ENCODE measurements at regions not wholly inside any gene's neighbourhood (a gene's known extent, or its start where the extent isn't known, plus 50 kb on each side); places are given as distances from the start of the nearest gene placed in this dataset.

DNA sequence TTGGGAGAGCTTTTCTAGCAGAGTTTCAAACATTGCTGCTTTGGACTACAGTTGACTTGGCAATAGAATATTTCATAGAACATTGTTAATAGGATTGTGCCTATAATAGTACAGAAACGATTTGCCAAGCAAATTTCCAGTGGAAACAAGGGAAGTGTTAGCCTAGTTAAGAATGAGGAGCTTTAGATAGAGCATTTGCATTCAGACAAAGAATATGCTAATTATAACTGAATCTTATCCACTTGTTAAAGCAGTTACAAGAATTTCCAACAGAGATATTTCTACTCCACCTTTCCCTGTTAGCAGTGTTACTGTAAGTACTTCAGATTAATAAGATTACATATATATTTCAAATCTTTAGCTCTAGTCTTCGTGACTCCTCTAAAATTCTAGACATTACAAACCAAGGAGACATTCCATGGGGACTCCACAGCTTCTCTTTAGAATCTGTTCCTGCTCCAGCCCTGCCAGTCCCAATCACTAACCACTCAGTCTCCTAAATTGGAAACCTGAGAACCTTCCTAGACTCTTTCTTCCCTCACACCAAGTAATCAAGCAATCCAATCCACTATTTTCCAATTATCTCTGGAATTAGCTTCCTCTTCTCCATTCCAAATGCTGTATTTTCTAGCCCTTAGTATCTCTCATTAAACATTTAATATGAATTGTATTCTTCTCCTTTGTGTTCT is 141.8 kb upstream of the PBX1 start:
- no peaks in the 10 kb centered on the region for H3K36me3 ChIP-seq (ENCODE audit: control insufficient read depth in 3 of 3, insufficient read depth in 3 of 3, low read length in 3 of 3)
- no peak overlapping the region for H3K9ac ChIP-seq (ENCODE audit: low read depth in 1 of 3, low read length in 3 of 3)
- H3K4me1 ChIP-seq (ENCODE audit: control insufficient read depth in 3 of 3, insufficient read depth in 3 of 3, low read length in 3 of 3): no peaks in the 10 kb centered on the region
- H3K4me3 ChIP-seq (ENCODE audit: low read length in 3 of 3): no peak overlapping the region
- no peak overlapping the region for H3K27ac ChIP-seq (ENCODE audit: low read depth, low read length)
- no peaks in the 10 kb centered on the region for H3K27me3 ChIP-seq (ENCODE audit: control insufficient read depth in 3 of 3, insufficient read depth in 3 of 3, low read length in 3 of 3)
- no peaks in the 10 kb centered on the region for H3K9me3 ChIP-seq (ENCODE audit: control insufficient read depth in 3 of 3, low read length in 3 of 3)

DNA sequence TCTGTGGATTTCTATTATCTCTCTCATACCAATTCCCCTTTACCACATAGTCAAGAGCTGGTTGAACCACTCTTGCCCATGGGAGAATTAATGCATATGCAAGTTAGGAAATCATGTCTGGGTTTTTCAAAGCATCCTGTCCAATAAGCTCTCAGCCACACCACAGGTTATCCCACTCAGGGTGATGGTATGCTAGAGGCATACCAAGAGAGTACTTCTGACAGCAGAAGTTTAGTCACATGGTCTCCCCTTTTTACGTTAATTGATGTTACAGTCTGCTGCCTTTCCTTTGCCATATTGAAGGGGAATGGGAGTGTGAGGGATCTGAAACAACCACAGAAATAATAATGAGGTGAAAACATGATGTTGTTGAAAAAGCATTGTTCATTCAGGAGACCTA is 135.8 kb upstream of the PBX1 start:
- Histone ChIP-seq H3K4me3 (ENCODE audit: low read length in 3 of 3) (no peak overlapping the region), H3K36me3 (ENCODE audit: control insufficient read depth in 3 of 3, insufficient read depth in 3 of 3, low read length in 3 of 3) (no peaks in the 10 kb centered on the region), H3K27ac (ENCODE audit: low read depth, low read length) (no peak overlapping the region), H3K9me3 (ENCODE audit: control insufficient read depth in 3 of 3, low read length in 3 of 3) (no peaks in the 10 kb centered on the region), H3K4me1 (ENCODE audit: control insufficient read depth in 3 of 3, insufficient read depth in 3 of 3, low read length in 3 of 3) (peaks cover 0 to 2% (median 0%) of the 10 kb centered on the region in 3 donors), H3K27me3 (ENCODE audit: control insufficient read depth in 3 of 3, insufficient read depth in 3 of 3, low read length in 3 of 3) (no peaks in the 10 kb centered on the region), H3K9ac (ENCODE audit: low read depth in 1 of 3, low read length in 3 of 3) (no peak overlapping the region)

DNA sequence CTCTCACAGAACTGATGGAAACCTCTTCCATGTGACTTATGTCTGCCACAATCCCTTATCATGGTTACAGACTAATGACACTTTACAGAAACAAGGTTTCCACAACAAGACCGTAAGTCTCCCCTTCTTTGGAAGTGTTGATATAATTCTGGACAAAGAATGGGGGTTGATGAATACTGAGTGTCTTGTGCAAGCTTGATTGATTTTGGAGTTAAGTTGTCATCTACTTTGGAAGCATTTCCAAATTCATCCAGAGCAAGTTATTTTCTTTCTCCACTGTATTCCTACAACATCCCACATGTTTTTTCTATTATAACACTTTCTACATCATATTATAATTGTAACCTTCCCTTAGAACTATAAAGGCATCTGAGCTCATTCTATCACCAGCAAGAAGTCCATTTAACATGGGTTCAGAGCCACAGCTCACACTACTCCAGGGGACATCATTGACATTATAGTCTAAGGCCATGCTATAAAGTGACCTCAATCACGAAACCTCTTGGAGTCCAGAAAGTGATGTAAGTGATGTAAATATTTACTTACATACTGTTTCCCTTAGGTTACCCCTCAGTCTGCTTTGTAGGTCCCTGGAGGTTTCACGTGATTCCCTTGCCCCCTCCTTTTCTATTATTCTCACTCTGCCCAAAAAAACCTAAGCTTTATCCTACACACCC is 125.7 kb upstream of the PBX1 start:
- no peak overlapping the region for H3K4me3 ChIP-seq (ENCODE audit: low read length in 3 of 3)
- no peaks in the 10 kb centered on the region for H3K36me3 ChIP-seq (ENCODE audit: control insufficient read depth in 3 of 3, insufficient read depth in 3 of 3, low read length in 3 of 3)
- H3K4me1 ChIP-seq (ENCODE audit: control insufficient read depth in 3 of 3, insufficient read depth in 3 of 3, low read length in 3 of 3): no peaks in the 10 kb centered on the region
- no peaks in the 10 kb centered on the region for H3K9me3 ChIP-seq (ENCODE audit: control insufficient read depth in 3 of 3, low read length in 3 of 3)
- H3K27me3 ChIP-seq (ENCODE audit: control insufficient read depth in 3 of 3, insufficient read depth in 3 of 3, low read length in 3 of 3): no peaks in the 10 kb centered on the region
- H3K27ac ChIP-seq (ENCODE audit: low read depth, low read length): no peak overlapping the region
- no peak overlapping the region for H3K9ac ChIP-seq (ENCODE audit: low read depth in 1 of 3, low read length in 3 of 3)

DNA sequence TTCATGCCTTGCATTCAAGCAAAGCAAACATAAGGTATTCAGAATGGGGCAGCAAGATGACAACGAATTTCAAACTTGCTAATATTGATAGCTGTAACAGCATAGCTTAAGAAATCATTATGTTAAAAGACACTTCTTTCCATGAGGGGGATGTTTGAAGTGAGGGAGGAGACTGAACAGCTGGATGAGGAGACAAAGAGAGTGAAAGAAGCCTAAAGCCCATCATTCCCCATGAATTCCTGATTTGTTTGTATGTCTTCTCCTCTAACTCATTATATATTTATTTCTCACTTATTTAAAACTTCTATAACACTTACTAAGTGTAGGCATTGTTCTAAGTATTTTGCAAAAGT is 125.2 kb upstream of the PBX1 start:
- no peak overlapping the region for H3K4me3 ChIP-seq (ENCODE audit: low read length in 3 of 3)
- H3K9ac ChIP-seq (ENCODE audit: low read depth in 1 of 3, low read length in 3 of 3): no peak overlapping the region
- H3K9me3 ChIP-seq (ENCODE audit: control insufficient read depth in 3 of 3, low read length in 3 of 3): no peaks in the 10 kb centered on the region
- H3K27me3 ChIP-seq (ENCODE audit: control insufficient read depth in 3 of 3, insufficient read depth in 3 of 3, low read length in 3 of 3): no peaks in the 10 kb centered on the region
- H3K36me3 ChIP-seq (ENCODE audit: control insufficient read depth in 3 of 3, insufficient read depth in 3 of 3, low read length in 3 of 3): no peaks in the 10 kb centered on the region
- H3K27ac ChIP-seq (ENCODE audit: low read depth, low read length): no peak overlapping the region
- H3K4me1 ChIP-seq (ENCODE audit: control insufficient read depth in 3 of 3, insufficient read depth in 3 of 3, low read length in 3 of 3): no peaks in the 10 kb centered on the region

DNA sequence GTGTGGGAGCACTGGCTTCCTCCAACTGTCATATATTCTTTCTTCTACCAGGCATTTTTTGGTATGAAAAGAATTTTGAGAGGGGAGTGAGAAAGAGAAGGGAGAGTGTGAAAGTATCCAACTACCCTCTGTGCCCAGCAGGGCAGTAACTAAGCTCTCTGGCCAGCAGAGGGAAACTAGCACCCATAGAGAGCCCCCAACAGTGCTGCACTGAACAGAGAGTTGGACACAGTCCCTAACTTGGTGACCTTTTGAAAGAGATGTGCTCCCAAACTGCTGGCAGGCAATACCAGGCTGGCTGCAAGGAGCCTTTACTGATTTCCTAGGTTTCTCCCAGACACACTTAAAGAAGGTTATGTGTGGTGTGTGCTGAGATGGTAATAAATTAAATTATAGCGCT is 118.8 kb upstream of the PBX1 start:
- Histone ChIP-seq H3K9ac (ENCODE audit: low read depth in 1 of 3, low read length in 3 of 3) (no peak overlapping the region), H3K27ac (ENCODE audit: low read depth, low read length) (no peak overlapping the region)

DNA sequence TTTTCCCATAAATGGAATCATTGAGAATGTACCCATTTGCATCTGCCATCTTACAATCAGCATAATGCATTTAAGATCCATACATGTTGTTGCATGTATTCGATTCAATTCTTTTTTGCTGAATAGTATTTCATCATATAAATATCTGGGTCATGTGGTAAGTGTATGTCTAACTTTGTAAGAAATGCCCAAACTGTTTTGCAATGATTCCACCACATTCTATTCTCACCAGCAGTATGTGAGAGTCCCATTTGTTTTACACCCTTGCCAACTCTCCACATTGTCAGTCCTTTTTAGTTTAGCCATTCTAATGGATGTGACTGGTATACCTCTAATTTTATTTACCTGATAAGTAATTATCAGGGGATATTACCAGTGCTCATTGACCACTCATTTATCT is 115.8 kb upstream of the PBX1 start:
- Histone ChIP-seq H3K27me3 (ENCODE audit: control insufficient read depth in 3 of 3, insufficient read depth in 3 of 3, low read length in 3 of 3) (no peaks in the 10 kb centered on the region), H3K36me3 (ENCODE audit: control insufficient read depth in 3 of 3, insufficient read depth in 3 of 3, low read length in 3 of 3) (no peaks in the 10 kb centered on the region), H3K9me3 (ENCODE audit: control insufficient read depth in 3 of 3, low read length in 3 of 3) (no peaks in the 10 kb centered on the region), H3K9ac (ENCODE audit: low read depth in 1 of 3, low read length in 3 of 3) (no peak overlapping the region), H3K4me1 (ENCODE audit: control insufficient read depth in 3 of 3, insufficient read depth in 3 of 3, low read length in 3 of 3) (peaks cover 3 to 6% (median 4%) of the 10 kb centered on the region in 3 donors), H3K27ac (ENCODE audit: low read depth, low read length) (no peak overlapping the region), H3K4me3 (ENCODE audit: low read length in 3 of 3) (no peak overlapping the region)

More for the DNA sequence above, 118.8 kb upstream of the PBX1 start:
- Histone ChIP-seq H3K4me3 (ENCODE audit: low read length in 3 of 3) (no peak overlapping the region), H3K9me3 (ENCODE audit: control insufficient read depth in 3 of 3, low read length in 3 of 3) (no peaks in the 10 kb centered on the region), H3K27me3 (ENCODE audit: control insufficient read depth in 3 of 3, insufficient read depth in 3 of 3, low read length in 3 of 3) (no peaks in the 10 kb centered on the region), H3K4me1 (ENCODE audit: control insufficient read depth in 3 of 3, insufficient read depth in 3 of 3, low read length in 3 of 3) (peaks cover 3 to 6% (median 4%) of the 10 kb centered on the region in 3 donors), H3K36me3 (ENCODE audit: control insufficient read depth in 3 of 3, insufficient read depth in 3 of 3, low read length in 3 of 3) (no peaks in the 10 kb centered on the region)

DNA sequence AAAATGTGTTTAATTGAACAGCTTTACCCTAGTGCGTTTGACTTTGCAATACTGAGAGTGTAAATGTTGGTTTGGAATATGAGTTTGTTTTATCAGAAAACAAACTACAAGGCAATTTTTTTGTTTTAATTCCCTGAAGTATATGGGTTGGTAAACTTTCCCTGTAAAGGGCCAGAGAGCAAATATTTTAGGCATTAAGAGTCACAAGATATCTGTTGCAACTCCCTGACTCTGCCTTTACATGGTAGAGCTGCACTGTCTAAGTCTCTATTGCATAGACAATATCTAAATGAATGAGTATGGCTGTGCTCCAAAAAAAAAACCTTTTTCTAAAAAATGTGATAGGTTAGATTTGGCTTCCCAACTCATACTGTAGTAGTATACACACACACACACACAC is 115.1 kb upstream of the PBX1 start:
- no peak overlapping the region for H3K27ac ChIP-seq (ENCODE audit: low read depth, low read length)
- H3K4me3 ChIP-seq (ENCODE audit: low read length in 3 of 3): no peak overlapping the region
- no peaks in the 10 kb centered on the region for H3K27me3 ChIP-seq (ENCODE audit: control insufficient read depth in 3 of 3, insufficient read depth in 3 of 3, low read length in 3 of 3)
- H3K4me1 ChIP-seq (ENCODE audit: control insufficient read depth in 3 of 3, insufficient read depth in 3 of 3, low read length in 3 of 3): peaks cover 3 to 6% (median 4%) of the 10 kb centered on the region in 3 donors
- no peaks in the 10 kb centered on the region for H3K36me3 ChIP-seq (ENCODE audit: control insufficient read depth in 3 of 3, insufficient read depth in 3 of 3, low read length in 3 of 3)
- H3K9ac ChIP-seq (ENCODE audit: low read depth in 1 of 3, low read length in 3 of 3): no peak overlapping the region
- H3K9me3 ChIP-seq (ENCODE audit: control insufficient read depth in 3 of 3, low read length in 3 of 3): no peaks in the 10 kb centered on the region

DNA sequence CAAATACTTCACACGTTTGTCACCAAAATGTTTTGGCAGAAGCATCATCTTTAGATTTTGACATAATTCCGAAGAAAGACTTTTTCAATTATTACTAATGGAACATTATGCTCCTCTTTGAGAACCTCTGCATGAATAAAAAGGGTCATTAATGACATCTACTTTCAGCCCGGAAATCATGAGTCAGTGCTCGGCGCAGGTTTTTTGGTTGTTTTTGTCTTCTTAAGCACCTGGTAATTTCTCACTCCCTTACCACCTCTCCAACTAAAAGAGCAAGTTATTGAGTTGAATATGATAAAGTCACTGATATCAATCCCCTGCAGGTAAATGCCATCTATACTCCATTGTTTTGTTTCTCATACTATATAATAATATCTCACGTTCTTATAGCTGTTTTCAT is 113.0 kb upstream of the PBX1 start:
- Histone ChIP-seq H3K36me3 (ENCODE audit: control insufficient read depth in 3 of 3, insufficient read depth in 3 of 3, low read length in 3 of 3) (no peaks in the 10 kb centered on the region), H3K27me3 (ENCODE audit: control insufficient read depth in 3 of 3, insufficient read depth in 3 of 3, low read length in 3 of 3) (no peaks in the 10 kb centered on the region), H3K4me3 (ENCODE audit: low read length in 3 of 3) (no peak overlapping the region)

DNA sequence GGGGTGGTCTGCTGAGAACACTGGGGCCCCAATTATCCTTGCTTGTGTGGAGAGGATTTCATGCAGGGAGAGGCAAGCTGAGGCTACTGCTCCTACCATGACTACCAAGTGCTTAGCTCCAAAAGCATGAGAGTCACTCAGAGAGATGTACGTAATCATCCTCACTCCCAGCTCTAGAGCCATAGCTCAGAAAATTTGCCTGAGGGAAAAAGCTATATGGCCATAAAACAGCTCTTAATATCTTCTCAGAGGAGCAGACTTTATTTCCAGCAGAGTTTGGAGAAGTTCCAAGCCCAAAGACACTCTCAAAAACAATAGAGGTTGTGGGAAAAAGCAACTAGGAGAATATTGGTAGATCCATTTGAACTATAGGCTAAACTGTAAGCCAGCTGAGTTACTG is 106.4 kb upstream of the PBX1 start:
- H3K4me3 ChIP-seq (ENCODE audit: low read length in 3 of 3): no peak overlapping the region
- no peaks in the 10 kb centered on the region for H3K27me3 ChIP-seq (ENCODE audit: control insufficient read depth in 3 of 3, insufficient read depth in 3 of 3, low read length in 3 of 3)

More for the DNA sequence above, 113.0 kb upstream of the PBX1 start:
- no peaks in the 10 kb centered on the region for H3K4me1 ChIP-seq (ENCODE audit: control insufficient read depth in 3 of 3, insufficient read depth in 3 of 3, low read length in 3 of 3)
- no peak overlapping the region for H3K9ac ChIP-seq (ENCODE audit: low read depth in 1 of 3, low read length in 3 of 3)
- H3K9me3 ChIP-seq (ENCODE audit: control insufficient read depth in 3 of 3, low read length in 3 of 3): no peaks in the 10 kb centered on the region
- no peak overlapping the region for H3K27ac ChIP-seq (ENCODE audit: low read depth, low read length)

DNA sequence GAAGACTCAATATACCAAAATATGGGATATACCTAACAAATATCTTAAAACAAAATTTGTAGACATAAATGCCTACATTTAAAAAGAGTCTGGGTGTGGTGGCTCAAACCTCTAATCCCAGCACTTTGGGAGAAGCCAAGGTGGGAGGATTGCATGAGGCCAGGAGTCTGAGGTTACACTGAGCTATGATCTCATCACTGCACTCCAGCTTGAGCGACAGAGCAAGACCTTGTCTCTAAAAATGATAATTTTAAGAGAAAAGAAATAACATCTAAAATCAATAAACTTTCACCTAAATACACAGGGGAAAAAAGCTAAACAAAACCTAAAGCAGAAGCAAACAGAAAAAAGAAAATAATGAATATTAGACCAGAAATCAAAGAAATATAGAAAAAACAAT is 102.7 kb upstream of the PBX1 start:
- no peaks in the 10 kb centered on the region for H3K4me1 ChIP-seq (ENCODE audit: control insufficient read depth in 3 of 3, insufficient read depth in 3 of 3, low read length in 3 of 3)
- H3K27me3 ChIP-seq (ENCODE audit: control insufficient read depth in 3 of 3, insufficient read depth in 3 of 3, low read length in 3 of 3): no peaks in the 10 kb centered on the region
- H3K4me3 ChIP-seq (ENCODE audit: low read length in 3 of 3): no peak overlapping the region

More for the DNA sequence above, 106.4 kb upstream of the PBX1 start:
- no peak overlapping the region for H3K9ac ChIP-seq (ENCODE audit: low read depth in 1 of 3, low read length in 3 of 3)
- H3K27ac ChIP-seq (ENCODE audit: low read depth, low read length): no peak overlapping the region
- no peaks in the 10 kb centered on the region for H3K36me3 ChIP-seq (ENCODE audit: control insufficient read depth in 3 of 3, insufficient read depth in 3 of 3, low read length in 3 of 3)
- H3K4me1 ChIP-seq (ENCODE audit: control insufficient read depth in 3 of 3, insufficient read depth in 3 of 3, low read length in 3 of 3): no peaks in the 10 kb centered on the region
- no peaks in the 10 kb centered on the region for H3K9me3 ChIP-seq (ENCODE audit: control insufficient read depth in 3 of 3, low read length in 3 of 3)

More for the DNA sequence above, 102.7 kb upstream of the PBX1 start:
- H3K9me3 ChIP-seq (ENCODE audit: control insufficient read depth in 3 of 3, low read length in 3 of 3): no peaks in the 10 kb centered on the region
- H3K36me3 ChIP-seq (ENCODE audit: control insufficient read depth in 3 of 3, insufficient read depth in 3 of 3, low read length in 3 of 3): no peaks in the 10 kb centered on the region
- no peak overlapping the region for H3K9ac ChIP-seq (ENCODE audit: low read depth in 1 of 3, low read length in 3 of 3)
- no peak overlapping the region for H3K27ac ChIP-seq (ENCODE audit: low read depth, low read length)
